ENCODE measurements at regions not wholly inside any gene's neighbourhood (a gene's known extent, or its start where the extent isn't known, plus 50 kb on each side); places are given as distances from the start of the nearest gene placed in this dataset.

- no peak for TF ChIP-seq EP300 (IDR thresholded peaks at IDR 0.05)
- TF ChIP-seq POLR2A (IDR thresholded peaks at IDR 0.05), result no peak
- TF ChIP-seq CTCF (IDR thresholded peaks at IDR 0.05), result no peak
- no peak for TF ChIP-seq POLR2AphosphoS5 (IDR thresholded peaks at IDR 0.05)
- H3K27me3 ChIP-seq, result no peaks in the 10 kb centered on the region
- no peak overlapping the region for H3K4me3 ChIP-seq
- no peaks in the 10 kb centered on the region for H3K4me1 ChIP-seq
- no peaks in the 10 kb centered on the region for H3K9me3 ChIP-seq
- H3K27ac ChIP-seq, result no peak overlapping the region
- no peaks in the 10 kb centered on the region for H3K36me3 ChIP-seq
- 80% methylated on average over 3 of the region's 3 CpGs for WGBS
- DNase-seq (ENCODE audit: low spot score in 2 of 2), result no peak
Observed at GRCh38 chr5:112634796-112635195, 102.9 kb upstream of the APC start.

- no peak for DNase-seq (ENCODE audit: low spot score in 2 of 2)
- Histone ChIP-seq H3K36me3 (no peaks in the 10 kb centered on the region), H3K4me1 (no peaks in the 10 kb centered on the region), H3K27ac (no peak overlapping the region), H3K27me3 (no peaks in the 10 kb centered on the region), H3K4me3 (no peak overlapping the region), H3K9me3 (no peaks in the 10 kb centered on the region)
- WGBS, result 84% methylated on average over 3 of the region's 3 CpGs
- TF ChIP-seq POLR2AphosphoS5 (IDR thresholded peaks at IDR 0.05) (no peak), CTCF (IDR thresholded peaks at IDR 0.05) (no peak), POLR2A (IDR thresholded peaks at IDR 0.05) (no peak), EP300 (IDR thresholded peaks at IDR 0.05) (no peak)
Observed at GRCh38 chr5:112635276-112635675, 102.4 kb upstream of the APC start.

- H3K4me1 ChIP-seq, result no peaks in the 10 kb centered on the region
- WGBS, result 94% methylated on average over 1 of the region's 1 CpG
- no peaks in the 10 kb centered on the region for H3K27me3 ChIP-seq
- no peak for DNase-seq (ENCODE audit: low spot score in 2 of 2)
- no peak overlapping the region for H3K27ac ChIP-seq
- no peak overlapping the region for H3K4me3 ChIP-seq
- H3K9me3 ChIP-seq, result no peaks in the 10 kb centered on the region
- no peak for TF ChIP-seq POLR2A (IDR thresholded peaks at IDR 0.05)
- no peak for TF ChIP-seq CTCF (IDR thresholded peaks at IDR 0.05)
- no peak for TF ChIP-seq EP300 (IDR thresholded peaks at IDR 0.05)
- no peak for TF ChIP-seq POLR2AphosphoS5 (IDR thresholded peaks at IDR 0.05)
- no peaks in the 10 kb centered on the region for H3K36me3 ChIP-seq
Observed at GRCh38 chr5:112635771-112636731, 101.6 kb upstream of the APC start.

- Histone ChIP-seq H3K4me3 (no peak overlapping the region), H3K4me1 (no peaks in the 10 kb centered on the region), H3K36me3 (no peaks in the 10 kb centered on the region), H3K27ac (no peak overlapping the region), H3K9me3 (no peaks in the 10 kb centered on the region), H3K27me3 (no peaks in the 10 kb centered on the region)
- whole genome bisulfite sequencing, result 86% methylated on average over 2 of the region's 2 CpGs
- DNase-seq (ENCODE audit: low spot score in 2 of 2), result no peak
- TF ChIP-seq EP300 (IDR thresholded peaks at IDR 0.05) (no peak), POLR2AphosphoS5 (IDR thresholded peaks at IDR 0.05) (no peak), POLR2A (IDR thresholded peaks at IDR 0.05) (no peak), CTCF (IDR thresholded peaks at IDR 0.05) (no peak)
Observed at GRCh38 chr5:112636751-112637150, 100.9 kb upstream of the APC start.

GRCh38 chr5:112637343-112637742 is 100.3 kb upstream of the APC start:
- Histone ChIP-seq H3K4me1 (no peaks in the 10 kb centered on the region), H3K27me3 (no peaks in the 10 kb centered on the region), H3K9me3 (no peaks in the 10 kb centered on the region), H3K27ac (no peak overlapping the region), H3K36me3 (no peaks in the 10 kb centered on the region), H3K4me3 (no peak overlapping the region)
- no peak for DNase-seq (ENCODE audit: low spot score in 2 of 2)
- TF ChIP-seq EP300 (IDR thresholded peaks at IDR 0.05) (no peak), POLR2A (IDR thresholded peaks at IDR 0.05) (no peak), CTCF (IDR thresholded peaks at IDR 0.05) (no peak), POLR2AphosphoS5 (IDR thresholded peaks at IDR 0.05) (no peak)

All from suprapubic skin (tissue), 4 donors.